GM18861 (cell line): ENCODE measurements at regions not wholly inside any gene's neighbourhood (a gene's known extent, or its start where the extent isn't known, plus 50 kb on each side); places are given as distances from the start of the nearest gene placed in this dataset.

ENCODE experiments used
- ATAC-seq: cut with Tn5 transposase; IDR thresholded peaks from one replicate; pipeline ENCODE4 v1.9.1; 2021; ENCODE audit not compliant: unreplicated experiment

GRCh38 chr2:18153741-18154140 is 275.3 kb downstream of the KCNS3 start:
- ATAC-seq, result no peak

- no peak for ATAC-seq
Observed at GRCh38 chr2:18151237-18151636, 272.8 kb downstream of the KCNS3 start.

DNA sequence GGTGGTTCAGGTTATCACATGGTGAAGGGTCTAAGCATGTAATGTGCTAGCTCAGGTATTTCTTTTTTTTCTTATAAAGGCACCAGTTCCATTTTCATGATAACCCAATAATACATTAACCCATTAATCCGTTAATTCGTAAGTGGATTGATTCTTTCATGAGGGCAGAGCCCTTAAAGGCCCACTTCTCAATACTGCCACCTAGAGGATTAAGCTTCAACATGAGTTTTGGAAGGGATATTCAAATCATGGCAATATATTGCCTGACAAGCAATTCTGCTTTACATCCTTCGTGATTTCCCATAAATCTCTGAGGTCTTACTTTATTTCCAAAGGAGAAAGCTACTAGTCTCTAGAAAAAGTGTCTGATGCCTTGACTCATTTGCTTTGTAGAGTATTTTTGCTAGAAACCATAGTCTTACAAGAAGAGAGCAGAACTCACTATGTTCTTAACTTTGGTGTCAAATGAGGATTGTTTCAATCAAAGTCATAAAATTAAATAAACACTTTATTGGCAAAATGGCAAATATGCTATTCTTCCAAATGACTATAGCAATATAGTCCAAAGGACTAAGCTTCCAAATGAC is 271.3 kb downstream of the KCNS3 start:
- peak; percentile 77 for ATAC-seq

GRCh38 chr2:18136881-18137475 is 258.5 kb downstream of the KCNS3 start:
- ATAC-seq, result no peak

DNA sequence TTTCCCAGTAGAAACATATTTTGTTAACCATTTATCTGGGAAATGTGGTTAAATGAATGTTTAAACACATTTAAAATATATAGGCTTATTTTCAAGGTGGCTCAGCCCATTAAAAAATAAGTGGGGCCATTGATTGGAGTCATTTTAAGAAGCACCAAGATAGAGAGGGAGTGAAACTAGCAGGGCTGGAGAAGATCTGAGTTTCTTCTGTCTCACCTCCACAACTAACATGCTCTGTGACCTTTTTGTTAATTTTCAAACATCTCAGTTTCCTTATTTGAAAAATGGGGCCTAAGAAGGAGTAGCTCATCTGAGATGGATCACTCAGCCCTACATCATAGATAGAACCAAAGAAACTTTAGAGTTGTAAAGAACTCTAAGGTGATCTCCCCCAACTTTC is 254.8 kb downstream of the KCNS3 start:
- no peak for ATAC-seq

DNA sequence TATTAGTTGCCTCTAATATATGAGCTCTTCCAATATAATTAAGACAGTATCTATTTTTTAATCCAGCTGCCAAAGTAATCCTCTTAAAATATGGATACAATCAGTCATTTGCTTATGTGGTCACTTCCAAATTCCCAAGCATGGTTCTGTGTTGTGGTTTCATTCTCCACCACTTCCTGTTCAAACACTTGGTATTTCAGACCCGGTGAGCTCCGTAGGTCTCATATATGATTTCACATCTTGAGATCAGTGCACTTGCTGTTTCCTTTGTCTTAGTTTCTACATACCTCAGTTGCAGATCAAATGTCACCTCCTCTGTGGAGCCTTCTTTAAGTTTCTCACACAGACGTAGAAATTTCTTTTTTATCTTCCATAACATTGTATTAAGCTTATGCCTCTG is 254.2 kb downstream of the KCNS3 start:
- ATAC-seq, result no peak

DNA sequence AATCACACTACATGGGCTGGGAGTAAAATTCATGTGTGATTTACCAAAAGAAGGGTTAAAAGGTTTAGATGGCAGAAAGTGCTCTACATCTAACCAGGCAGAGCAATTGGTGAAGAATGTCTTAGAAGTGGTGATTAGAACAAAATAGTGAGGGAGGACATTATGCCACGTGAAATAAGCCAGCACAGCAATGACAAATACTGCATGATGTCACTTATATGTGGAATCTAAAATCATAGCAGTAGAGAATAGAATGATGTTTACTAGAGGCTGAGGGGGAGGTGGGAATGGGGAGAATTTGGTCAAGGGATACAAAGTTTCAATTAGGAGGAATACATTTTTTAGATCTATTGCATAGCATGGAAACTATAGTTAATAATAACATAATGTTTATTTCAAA is 253.3 kb downstream of the KCNS3 start:
- ATAC-seq, result no peak

DNA sequence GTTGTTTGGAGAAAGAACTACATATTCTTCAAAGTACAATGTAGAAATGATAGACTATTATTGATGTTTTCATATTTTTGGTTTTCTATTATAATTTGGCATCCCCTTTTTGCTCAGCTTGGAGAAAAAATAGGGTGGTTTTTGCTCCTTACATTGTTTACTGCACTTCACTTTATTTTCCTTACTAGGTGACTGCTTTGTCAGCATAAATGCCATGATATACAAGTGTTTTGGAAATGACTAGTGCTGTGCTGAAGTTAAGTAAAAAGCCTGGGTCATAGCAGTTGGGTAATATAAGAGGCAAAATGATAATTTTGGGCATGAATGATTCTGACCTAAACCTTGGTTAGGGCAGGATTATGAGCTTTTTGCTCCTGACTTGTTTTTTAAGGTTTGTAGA is 250.9 kb downstream of the KCNS3 start:
- no peak for ATAC-seq

- no peak for ATAC-seq
Observed at GRCh38 chr2:18125303-18125702, 246.8 kb downstream of the KCNS3 start.

GRCh38 chr2:18124116-18124835 is 245.8 kb downstream of the KCNS3 start:
- ATAC-seq, result no peak

GRCh38 chr2:18123577-18123976 is 245.1 kb downstream of the KCNS3 start:
- no peak for ATAC-seq

DNA sequence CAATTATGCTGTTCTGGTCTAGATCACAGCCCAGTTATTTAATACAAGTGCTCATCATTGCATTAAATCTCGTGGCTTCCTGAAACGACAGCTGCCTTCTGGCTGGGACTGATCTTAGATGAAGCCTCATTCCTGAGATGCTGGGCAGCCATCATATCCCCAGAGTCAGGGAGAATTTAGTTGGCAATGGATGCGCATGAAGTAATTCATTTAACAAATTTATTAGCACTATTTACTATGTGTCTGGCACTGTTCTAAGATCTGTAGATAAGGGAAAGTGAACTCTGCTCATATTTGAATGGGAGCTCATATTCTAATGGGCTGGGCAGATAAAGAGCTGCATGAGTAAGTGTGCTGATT is 244.7 kb downstream of the KCNS3 start:
- no peak for ATAC-seq

DNA sequence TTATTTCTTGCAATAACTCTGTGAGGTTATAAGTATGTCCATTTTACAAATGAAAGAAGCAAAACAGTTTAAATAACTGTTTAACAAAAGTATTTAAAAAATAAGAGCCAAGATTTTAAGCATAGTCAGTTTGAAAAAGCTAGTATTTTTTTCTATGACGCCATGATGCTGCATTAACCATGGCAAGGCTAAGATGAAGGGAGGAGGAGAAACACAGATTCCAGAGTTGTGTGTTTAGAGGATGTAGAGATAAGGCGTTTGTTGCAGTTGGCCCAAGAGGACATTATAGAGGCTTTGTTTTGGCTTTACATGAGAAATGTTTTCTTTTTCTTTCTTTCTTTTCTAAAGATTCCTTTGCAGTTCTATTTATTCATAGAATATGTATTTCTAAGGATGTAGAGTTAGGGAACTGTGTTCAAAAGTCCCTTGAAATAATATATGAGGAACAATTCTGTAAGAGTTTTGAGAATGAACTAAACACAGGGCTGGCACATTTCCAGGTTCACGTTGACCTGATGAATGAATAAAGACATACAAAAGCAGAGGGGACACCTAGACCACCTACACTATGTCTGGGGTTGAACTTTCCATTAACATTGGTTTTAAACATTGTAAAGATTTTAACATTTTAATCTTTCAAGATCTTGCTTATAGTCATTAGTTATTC is 244.2 kb downstream of the KCNS3 start:
- no peak for ATAC-seq

GRCh38 chr2:18119883-18120282 is 241.4 kb downstream of the KCNS3 start:
- no peak for ATAC-seq

DNA sequence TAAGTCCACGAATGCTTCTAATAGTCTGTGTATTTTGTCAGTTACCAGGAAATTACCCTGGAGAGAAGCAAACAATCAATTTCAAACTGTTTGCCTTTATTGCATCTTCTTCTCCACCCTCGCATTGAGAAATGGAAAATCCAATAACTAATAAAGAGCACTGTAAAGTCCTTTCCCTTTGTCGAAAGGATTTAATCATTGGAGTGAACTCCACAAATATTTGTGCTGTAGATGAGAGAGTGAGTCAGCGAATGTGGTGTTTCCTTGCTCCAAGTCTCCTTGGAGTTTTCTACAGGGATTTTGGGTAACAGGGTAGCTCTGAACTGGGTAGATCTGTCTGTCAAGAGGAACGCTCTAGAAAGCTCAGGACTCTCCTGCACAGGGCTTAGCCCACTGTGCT is 240.2 kb downstream of the KCNS3 start:
- no peak for ATAC-seq

DNA sequence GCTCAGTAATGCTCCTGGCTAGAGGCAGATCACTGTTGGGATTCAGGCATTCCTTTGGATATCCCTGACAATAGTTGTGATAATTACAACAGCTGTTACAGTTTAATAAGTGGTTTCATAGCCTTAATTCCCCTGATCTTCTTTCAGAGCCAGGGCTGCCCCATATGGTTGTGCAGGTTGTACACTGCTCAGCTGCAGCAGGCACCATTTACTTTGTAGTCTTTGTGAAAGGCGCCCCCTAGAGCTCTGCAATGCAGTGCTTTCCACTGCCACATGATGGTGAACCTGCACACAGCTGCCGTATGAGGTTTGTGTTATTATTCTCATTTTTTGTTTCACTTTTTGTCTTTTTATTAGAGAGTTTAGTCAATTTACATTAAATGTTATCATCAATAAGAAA is 239.1 kb downstream of the KCNS3 start:
- ATAC-seq, result peak; percentile 96

DNA sequence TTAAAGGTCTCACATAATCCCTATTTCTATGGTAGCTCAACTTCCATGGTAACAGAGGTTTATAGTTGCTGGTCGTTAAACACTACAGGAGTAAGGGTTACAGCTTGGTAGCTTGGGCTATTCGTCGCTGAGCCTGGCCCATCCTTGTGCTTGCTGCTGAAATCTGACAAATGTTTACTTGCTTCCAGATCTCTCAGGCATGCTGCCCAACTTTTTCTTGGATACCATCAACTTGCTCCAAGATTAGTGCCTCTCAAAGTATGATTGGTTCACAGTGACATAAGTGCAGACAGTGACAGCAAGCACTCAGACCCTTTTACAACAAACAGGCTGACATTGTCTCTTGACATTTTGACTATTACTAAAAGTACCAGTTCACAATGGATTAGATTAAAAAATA is 231.8 kb downstream of the KCNS3 start:
- ATAC-seq, result no peak

DNA sequence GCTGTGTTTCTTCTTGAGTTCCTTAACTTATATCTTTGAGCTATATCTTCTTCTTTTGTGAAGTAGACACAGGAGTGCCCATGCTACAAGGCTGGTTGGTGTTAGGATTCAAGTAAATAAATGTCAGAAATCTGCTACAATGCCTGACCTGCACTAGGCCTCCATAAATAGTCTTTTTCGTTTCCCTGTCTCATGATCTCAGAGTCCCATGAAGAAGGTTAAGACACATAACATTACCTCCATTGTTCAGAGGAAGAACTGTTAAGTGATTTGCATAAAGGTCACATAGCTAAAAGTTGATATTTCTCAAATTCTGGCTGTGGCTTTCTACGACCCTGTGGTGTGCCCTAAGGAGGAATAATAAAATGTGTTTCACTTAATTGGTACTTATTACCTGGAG is 228.4 kb downstream of the KCNS3 start:
- ATAC-seq, result peak; percentile 70

DNA sequence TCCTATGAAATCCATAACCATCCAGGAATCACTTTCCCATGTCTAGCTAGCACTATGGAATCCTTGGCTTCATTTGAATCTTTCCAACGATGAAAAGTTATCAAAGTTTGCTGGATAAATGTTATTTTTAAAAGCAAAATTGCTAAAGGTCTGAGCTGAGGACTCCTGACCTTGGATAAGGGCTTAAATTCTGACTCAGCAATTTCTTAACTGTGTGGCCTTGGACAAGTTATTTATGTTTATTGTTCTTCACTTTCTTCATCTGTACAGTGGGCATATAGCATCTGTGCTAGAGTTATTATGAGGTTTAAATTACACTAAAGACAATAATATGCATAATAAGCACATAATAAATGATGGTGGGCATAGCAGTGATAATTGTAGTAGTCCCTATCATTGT is 227.5 kb downstream of the KCNS3 start:
- ATAC-seq, result no peak

DNA sequence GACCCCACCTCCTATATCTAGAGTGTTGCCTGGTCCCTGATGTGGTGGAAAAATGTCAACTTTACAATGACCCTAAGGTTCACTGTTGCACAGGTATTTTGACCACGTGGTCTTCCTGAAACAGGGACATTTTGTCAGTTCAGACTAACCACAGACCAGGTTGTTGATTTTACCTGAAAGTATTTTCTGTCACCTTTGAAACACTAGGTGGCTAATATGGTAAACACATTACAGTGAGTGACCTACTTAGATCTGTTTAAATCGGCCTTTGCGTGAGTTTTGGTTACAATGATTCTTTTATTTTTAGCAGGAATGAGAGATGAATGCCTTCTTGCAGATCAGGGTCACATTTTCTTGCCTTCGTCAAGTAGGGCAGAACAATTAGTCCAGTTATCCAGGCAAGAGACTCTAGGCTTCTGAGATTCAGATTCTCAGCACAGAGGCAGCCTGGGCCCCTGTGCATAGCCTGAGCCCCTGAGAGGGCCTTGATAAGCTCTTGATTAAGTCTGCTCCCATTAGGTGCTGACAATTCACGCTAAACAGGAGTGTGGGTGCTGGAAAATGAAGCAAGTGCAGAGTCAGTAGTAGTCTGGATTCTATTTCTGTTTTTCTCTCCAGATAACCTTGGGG is 226.2 kb downstream of the KCNS3 start:
- ATAC-seq, result no peak

- no peak for ATAC-seq
Observed at GRCh38 chr2:18096836-18097405, 218.5 kb downstream of the KCNS3 start.
